Left ventricle myocardium inferior (tissue), 1 donor: ENCODE measurements at regions not wholly inside any gene's neighbourhood (a gene's known extent, or its start where the extent isn't known, plus 50 kb on each side); places are given as distances from the start of the nearest gene placed in this dataset.

Experiments
- DNase-seq: peaks from one replicate; pipeline ENCODE4 v3.0.0-alpha.2; 2020
- H3K27ac ChIP-seq: fragments of 200-600 bp; replicated peaks from 2 replicates; pipeline ENCODE4 v1.8.0; 2021
- H3K27me3 ChIP-seq: fragments of 200-600 bp; 2 replicates; pipeline ENCODE4 v1.8.0; 2021; ENCODE audit warnings: low read depth
- H3K36me3 ChIP-seq: fragments of 200-600 bp; 2 replicates; pipeline ENCODE4 v1.8.0; 2021
- H3K4me1 ChIP-seq: fragments of 200-600 bp; 2 replicates; pipeline ENCODE4 v1.8.0; 2021
- H3K4me3 ChIP-seq: fragments of 200-600 bp; 2 replicates; pipeline ENCODE4 v1.8.0; 2021; ENCODE audit warnings: mild to moderate bottlenecking, moderate library complexity
- H3K9me3 ChIP-seq: fragments of 200-600 bp; replicated peaks from 2 replicates; pipeline ENCODE4 v1.8.0; 2021
- intact Hi-C: fragments of 100-400 bp; cut with micrococcal nuclease; formaldehyde crosslinking; loops from one replicate; pipeline ENCODE4 v1.11.0; 2022
- TF ChIP-seq, protein P1 (sequence below): fragments of 200-600 bp; IDR thresholded peaks from 2 replicates; pipeline ENCODE4 v1.8.0; 2021; ENCODE audit warnings: antibody characterized with exemption, mild to moderate bottlenecking, borderline replicate concordance
- donor health status: DM: no; HTN: yes; CAD: no; lungs with severe emphysema.

DNA sequence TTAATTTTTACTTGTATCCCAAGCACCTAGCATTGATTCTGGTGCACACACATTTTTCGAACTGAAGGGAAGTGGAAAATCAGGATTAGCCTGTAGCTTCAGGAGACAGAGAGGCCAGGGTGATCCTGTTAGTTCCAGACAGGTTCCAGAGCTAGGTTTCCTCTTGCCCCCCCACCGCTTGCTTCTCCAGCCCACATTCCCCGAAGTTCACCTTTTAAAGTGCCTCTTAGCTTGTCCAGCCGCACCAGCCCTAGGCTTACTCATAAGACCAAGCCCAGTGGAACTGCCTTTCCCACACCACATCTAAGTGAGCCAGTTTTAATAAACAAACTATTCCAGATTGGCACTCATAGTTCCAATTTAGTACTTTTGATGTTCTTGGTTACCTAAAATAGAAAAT, 898.6 kb upstream of the KLHL29 start:
- Histone ChIP-seq H3K4me3 (no peak overlapping the region), H3K4me1 (no peaks in the 10 kb centered on the region), H3K36me3 (no peaks in the 10 kb centered on the region), H3K27ac (no peak overlapping the region), H3K9me3 (no peaks in the 10 kb centered on the region), H3K27me3 (no peaks in the 10 kb centered on the region)
- intact Hi-C loops: no loop called here
- TF ChIP-seq, protein P1, sequence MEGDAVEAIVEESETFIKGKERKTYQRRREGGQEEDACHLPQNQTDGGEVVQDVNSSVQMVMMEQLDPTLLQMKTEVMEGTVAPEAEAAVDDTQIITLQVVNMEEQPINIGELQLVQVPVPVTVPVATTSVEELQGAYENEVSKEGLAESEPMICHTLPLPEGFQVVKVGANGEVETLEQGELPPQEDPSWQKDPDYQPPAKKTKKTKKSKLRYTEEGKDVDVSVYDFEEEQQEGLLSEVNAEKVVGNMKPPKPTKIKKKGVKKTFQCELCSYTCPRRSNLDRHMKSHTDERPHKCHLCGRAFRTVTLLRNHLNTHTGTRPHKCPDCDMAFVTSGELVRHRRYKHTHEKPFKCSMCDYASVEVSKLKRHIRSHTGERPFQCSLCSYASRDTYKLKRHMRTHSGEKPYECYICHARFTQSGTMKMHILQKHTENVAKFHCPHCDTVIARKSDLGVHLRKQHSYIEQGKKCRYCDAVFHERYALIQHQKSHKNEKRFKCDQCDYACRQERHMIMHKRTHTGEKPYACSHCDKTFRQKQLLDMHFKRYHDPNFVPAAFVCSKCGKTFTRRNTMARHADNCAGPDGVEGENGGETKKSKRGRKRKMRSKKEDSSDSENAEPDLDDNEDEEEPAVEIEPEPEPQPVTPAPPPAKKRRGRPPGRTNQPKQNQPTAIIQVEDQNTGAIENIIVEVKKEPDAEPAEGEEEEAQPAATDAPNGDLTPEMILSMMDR: no peak
- no peak for DNase-seq

DNA sequence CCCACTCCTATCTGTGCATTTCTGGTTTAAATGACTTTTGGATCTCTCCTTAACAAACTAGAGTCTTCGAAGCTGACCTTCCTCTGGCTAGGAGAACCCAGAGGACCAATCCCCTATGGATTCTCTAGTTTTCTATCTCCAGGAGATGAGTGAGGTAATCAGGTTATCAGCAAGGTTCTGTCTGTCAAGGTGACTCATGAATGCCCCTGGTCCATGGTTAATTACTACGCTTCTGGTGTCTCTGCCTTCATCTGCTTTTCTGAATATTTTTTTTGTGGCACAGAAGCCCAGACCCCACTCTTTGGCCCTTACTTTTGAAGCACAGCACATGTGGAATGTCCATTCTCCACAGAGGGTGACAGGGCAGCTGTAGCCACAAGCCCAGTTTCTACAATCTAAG, 897.9 kb upstream of the KLHL29 start:
- no peak for DNase-seq
- H3K27me3 ChIP-seq: no peaks in the 10 kb centered on the region
- no peaks in the 10 kb centered on the region for H3K9me3 ChIP-seq
- no peaks in the 10 kb centered on the region for H3K4me1 ChIP-seq
- intact Hi-C loops: no loop called here
- no peak overlapping the region for H3K27ac ChIP-seq
- TF ChIP-seq, protein P1: no peak
- H3K36me3 ChIP-seq: no peaks in the 10 kb centered on the region
- no peak overlapping the region for H3K4me3 ChIP-seq

DNA sequence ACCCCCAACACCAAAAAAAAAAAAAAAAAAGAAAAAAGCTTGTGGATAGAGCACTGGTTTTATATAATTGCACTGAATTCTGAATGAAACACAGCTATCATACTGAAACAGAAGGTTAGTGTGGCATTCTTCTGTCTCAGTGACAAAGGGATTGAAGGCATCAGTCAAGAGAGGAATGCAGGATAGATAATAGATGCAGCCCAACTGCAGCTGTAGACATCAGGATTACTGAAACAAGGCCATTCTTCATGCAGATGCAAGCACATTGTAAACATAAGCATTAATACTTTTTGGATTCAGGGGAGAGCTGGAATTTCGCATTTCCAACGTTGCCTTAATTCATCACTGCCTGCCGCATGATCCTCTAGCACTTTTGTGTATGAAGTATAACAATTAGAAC, 897.4 kb upstream of the KLHL29 start:
- intact Hi-C loops: no loop called here
- Histone ChIP-seq H3K4me1 (no peaks in the 10 kb centered on the region), H3K27me3 (no peaks in the 10 kb centered on the region), H3K36me3 (no peaks in the 10 kb centered on the region), H3K9me3 (no peaks in the 10 kb centered on the region), H3K27ac (no peak overlapping the region), H3K4me3 (no peak overlapping the region)
- TF ChIP-seq, protein P1: no peak
- no peak for DNase-seq

DNA sequence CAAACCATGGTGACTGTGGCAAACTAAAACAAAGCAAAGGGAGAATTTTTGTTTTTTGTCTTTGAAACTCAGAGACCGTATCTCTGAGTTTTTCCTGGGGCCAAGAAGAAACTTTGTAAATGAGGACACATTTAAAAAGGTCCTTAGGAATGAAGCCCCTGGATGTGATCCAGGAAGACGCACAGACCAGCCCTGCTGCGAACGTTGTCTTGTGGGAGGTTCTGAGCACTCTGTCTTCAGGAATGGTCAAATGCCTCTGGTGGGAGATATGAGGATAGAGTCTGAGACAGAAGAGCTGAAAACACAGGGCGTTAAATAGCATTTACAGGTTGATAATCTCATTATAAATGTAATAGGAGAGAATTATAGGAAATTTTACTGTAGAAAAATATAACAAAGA, 893.5 kb upstream of the KLHL29 start:
- DNase-seq: no peak
- H3K4me3 ChIP-seq: no peak overlapping the region
- intact Hi-C loops: no loop called here
- no peaks in the 10 kb centered on the region for H3K36me3 ChIP-seq
- no peaks in the 10 kb centered on the region for H3K4me1 ChIP-seq
- no peaks in the 10 kb centered on the region for H3K27me3 ChIP-seq
- no peak overlapping the region for H3K27ac ChIP-seq
- TF ChIP-seq, protein P1: no peak
- H3K9me3 ChIP-seq: no peaks in the 10 kb centered on the region

DNA sequence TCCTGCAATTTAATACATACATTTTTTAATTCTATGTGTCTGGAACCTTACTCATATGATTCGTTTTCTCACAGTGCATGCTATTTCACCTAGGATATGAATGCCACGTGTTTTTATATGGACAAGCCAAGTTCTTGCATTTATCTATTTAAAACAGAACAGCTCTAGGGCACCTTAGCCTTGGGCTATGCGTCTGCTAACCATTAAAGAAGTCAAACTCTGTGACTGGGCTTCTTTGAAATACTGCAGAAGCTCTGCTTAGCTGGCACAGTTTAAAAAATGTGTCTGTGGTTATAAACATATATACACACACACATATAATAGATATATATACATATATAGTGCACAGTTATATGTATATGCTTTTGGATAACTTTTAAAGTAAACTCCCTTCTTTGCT, 890.8 kb upstream of the KLHL29 start:
- Histone ChIP-seq H3K27ac (no peak overlapping the region), H3K4me1 (no peaks in the 10 kb centered on the region), H3K27me3 (no peaks in the 10 kb centered on the region), H3K9me3 (no peaks in the 10 kb centered on the region), H3K4me3 (no peak overlapping the region), H3K36me3 (no peaks in the 10 kb centered on the region)
- DNase-seq: no peak
- TF ChIP-seq, protein P1: no peak
- intact Hi-C loops: no loop called here

DNA sequence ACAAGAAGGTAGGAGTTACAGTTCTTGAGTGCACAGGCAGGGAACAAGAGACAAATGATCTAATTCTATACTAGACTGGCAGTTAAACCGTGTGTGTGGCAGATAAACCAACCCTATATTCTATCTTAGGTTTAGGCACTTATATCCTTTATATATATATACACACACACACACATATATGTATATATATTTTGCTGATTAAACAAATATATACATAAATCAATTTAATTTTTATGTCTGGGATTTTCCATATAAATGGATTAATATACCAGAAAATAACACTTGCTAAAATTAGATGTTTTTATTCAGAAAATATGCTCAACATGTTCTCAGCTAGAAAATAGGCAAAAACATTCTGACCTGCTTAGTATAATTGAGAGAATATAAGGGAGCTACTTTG, 887.9 kb upstream of the KLHL29 start:
- TF ChIP-seq, protein P1: no peak
- intact Hi-C loops: no loop called here
- H3K4me3 ChIP-seq: no peak overlapping the region
- no peaks in the 10 kb centered on the region for H3K9me3 ChIP-seq
- H3K27ac ChIP-seq: no peak overlapping the region
- H3K36me3 ChIP-seq: no peaks in the 10 kb centered on the region
- no peak for DNase-seq
- H3K27me3 ChIP-seq: no peaks in the 10 kb centered on the region
- peaks cover 3% of the 10 kb centered on the region for H3K4me1 ChIP-seq
